SK-N-MC (cell line): ENCODE measurements at regions not wholly inside any gene's neighbourhood (a gene's known extent, or its start where the extent isn't known, plus 50 kb on each side); places are given as distances from the start of the nearest gene placed in this dataset.

Source experiments
- DNase-seq: peaks from one replicate; pipeline ENCODE4 v3.0.0-alpha.2; 2011; ENCODE audit warnings: low read depth, low spot score
- H3K27ac ChIP-seq: fragments of 200-600 bp; sonication (generic); 2 replicates; pipeline ENCODE4 v1.5.1; 2016; ENCODE audit warnings: mixed run types
- H3K36me3 ChIP-seq: fragments of 200-600 bp; sonication (generic); 2 replicates; pipeline ENCODE4 v1.6.1; 2017; ENCODE audit warnings: antibody characterized with exemption, low read length, mixed read lengths; ENCODE audit not compliant: insufficient read depth
- H3K4me3 ChIP-seq: fragments of 200-600 bp; sonication (generic); 2 replicates; pipeline ENCODE4 v1.5.1; 2016
- H3K9ac ChIP-seq: fragments of 200-600 bp; sonication (generic); 2 replicates; pipeline ENCODE4 v1.8.0; 2017; ENCODE audit warnings: mixed run types, mixed read lengths; ENCODE audit not compliant: insufficient read length
- H3K9me3 ChIP-seq: fragments of 200-600 bp; sonication (generic); 2 replicates; pipeline ENCODE4 v1.6.1; 2017; ENCODE audit warnings: low read depth, mild to moderate bottlenecking, antibody characterized with exemption, low read length, moderate library complexity, mixed read lengths
- EZH2 ChIP-seq: fragments of 200-600 bp; sonication (generic); IDR thresholded peaks from one replicate; pipeline ENCODE4 v1.6.1; 2017; ENCODE audit warnings: antibody characterized with exemption
- FOXP2 ChIP-seq: optimal IDR thresholded peaks from 2 replicates; pipeline ENCODE3; 2011; ENCODE audit warnings: mild to moderate bottlenecking, moderate library complexity; ENCODE audit not compliant: insufficient read depth; ENCODE audit errors: extremely low read length, control extremely low read depth
- POLR2AphosphoS5 ChIP-seq: IDR thresholded peaks from 2 replicates; pipeline ENCODE4 v1.6.1; 2012; ENCODE audit warnings: mild to moderate bottlenecking, low read depth, low read length, borderline replicate concordance

DNA sequence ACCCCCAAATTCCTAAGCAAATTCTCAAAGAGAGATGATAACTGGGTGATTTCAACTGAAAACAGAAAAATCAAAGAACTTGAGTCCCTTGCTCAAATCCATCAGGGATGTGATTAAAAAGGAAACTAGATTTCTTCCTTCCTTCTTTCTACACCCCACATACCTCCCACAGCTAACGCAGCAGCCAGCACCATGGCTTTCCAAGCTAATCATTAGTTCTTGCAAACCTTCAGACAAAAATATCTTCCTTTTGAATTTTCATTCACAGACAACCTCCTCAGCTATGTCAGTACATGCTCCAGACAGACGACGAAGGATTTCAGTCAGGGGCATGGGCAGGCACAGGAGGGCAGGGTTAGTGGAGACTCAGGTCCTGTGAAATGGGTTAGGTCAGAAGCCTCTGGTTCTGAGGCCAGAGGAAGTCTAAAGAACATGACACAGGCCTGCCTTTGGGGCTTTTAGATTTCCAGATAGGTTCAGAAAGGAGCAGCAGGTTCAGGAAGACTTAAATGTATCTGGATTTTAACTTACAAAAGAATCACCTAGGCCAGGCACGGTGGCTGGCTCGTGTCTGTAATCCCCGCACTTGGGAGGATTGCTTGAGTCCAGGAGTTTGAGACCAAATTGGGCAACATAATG, 173.7 kb upstream of the NFIB start:
- Histone ChIP-seq H3K9me3 (no peaks in the 10 kb centered on the region), H3K4me3 (no peak overlapping the region), H3K9ac (no peak overlapping the region), H3K36me3 (no peaks in the 10 kb centered on the region), H3K27ac (no peak overlapping the region)
- TF ChIP-seq POLR2AphosphoS5 (no peak), FOXP2 (no peak), EZH2 (no peak)
- no peak for DNase-seq

DNA sequence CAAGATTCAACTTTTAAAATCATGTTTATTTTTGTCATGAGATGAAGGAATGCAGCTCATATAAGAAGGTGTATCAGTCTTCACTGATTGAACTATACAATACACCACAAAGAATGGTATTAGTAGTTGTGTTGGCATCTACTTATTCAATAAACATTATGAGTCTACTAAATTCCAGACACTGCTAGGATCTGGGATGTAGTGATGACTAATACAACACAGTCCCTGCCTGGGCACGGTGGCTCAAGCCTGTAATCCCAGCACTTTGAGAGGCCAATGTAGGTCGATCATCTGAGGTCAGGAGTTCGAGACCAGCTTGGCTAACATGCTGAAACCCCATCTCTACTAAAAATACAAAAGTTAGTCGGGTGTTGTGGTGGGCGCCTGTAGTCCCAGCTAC, 171.4 kb upstream of the NFIB start:
- no peak for TF ChIP-seq FOXP2
- TF ChIP-seq POLR2AphosphoS5, result no peak
- no peak for TF ChIP-seq EZH2
- H3K4me3 ChIP-seq, result no peak overlapping the region
- H3K9me3 ChIP-seq, result no peaks in the 10 kb centered on the region
- no peak overlapping the region for H3K9ac ChIP-seq
- no peaks in the 10 kb centered on the region for H3K36me3 ChIP-seq
- H3K27ac ChIP-seq, result no peak overlapping the region
- DNase-seq, result no peak

DNA sequence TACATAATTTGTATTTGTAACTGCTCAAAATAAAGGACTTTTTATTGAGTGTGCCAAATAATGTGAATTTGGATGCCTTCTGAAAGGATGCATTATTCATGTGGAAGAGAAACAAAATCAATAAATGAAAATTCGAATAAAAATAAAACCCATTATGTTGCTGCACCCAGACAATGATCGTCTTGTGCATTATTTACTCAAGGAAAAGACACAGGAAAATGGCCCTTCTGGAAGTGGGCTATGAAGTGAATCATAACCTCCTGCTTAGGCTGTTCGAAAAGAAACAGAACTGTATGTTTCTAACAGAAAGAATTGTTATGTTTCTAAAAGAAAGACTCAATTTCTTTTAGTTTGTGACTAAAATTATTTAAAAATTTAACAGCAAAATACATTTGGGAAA, 168.9 kb upstream of the NFIB start:
- no peak for TF ChIP-seq POLR2AphosphoS5
- TF ChIP-seq EZH2, result no peak
- TF ChIP-seq FOXP2, result no peak
- Histone ChIP-seq H3K27ac (no peak overlapping the region), H3K9me3 (no peaks in the 10 kb centered on the region), H3K4me3 (no peak overlapping the region), H3K9ac (no peak overlapping the region), H3K36me3 (no peaks in the 10 kb centered on the region)
- DNase-seq, result no peak

DNA sequence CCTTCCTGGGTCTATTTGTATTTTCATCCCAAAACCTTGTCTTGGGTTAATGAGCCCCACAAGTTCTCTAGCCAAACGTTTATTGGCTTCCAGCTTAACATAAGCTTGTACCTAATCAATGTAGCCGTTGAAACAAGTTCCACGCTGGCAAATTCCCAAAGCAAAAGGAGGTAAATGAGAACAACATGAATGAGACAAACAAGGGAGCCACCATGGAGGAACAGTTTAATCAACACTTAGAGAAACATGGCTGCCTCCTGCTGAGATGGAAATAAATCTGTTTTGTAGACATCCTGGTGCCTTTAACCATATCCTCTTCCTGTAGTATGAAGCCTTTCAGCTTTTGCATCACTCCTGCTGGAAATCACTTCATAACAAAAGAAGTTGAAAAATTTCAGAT, 166.6 kb upstream of the NFIB start:
- peak overlapping the region; percentile 27; the same call in 1 of the 2 replicates for H3K4me3 ChIP-seq
- TF ChIP-seq EZH2, result no peak
- TF ChIP-seq POLR2AphosphoS5, result peak; percentile 27; the same call in 1 of the 2 replicates
- TF ChIP-seq FOXP2, result peak; percentile 45
- H3K27ac ChIP-seq, result peak overlapping the region; percentile 61
- DNase-seq, result peak; percentile 87
- H3K9me3 ChIP-seq, result no peaks in the 10 kb centered on the region
- no peak overlapping the region for H3K9ac ChIP-seq
- no peaks in the 10 kb centered on the region for H3K36me3 ChIP-seq

DNA sequence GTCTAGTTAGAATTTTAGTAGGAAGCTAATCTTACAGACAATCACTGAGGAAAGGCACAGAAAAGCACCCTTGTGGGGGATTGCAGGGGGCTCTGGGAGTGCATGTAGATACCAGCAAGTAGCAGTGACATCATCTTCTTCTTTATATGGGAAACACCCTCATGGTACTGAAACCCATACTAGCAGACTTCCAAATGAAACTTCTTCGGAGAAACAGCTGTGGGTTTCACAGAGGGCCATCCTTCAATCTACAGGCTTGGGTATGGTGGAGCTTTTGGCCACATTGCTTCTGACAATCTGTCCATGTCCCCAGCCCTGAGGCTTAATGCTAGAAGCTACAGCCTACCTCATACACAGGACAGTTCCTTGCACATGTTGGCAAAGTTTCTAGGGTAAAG, 165.2 kb upstream of the NFIB start:
- H3K36me3 ChIP-seq, result no peaks in the 10 kb centered on the region
- DNase-seq, result no peak
- peak overlapping the region; percentile 74 for H3K27ac ChIP-seq
- H3K9me3 ChIP-seq, result no peaks in the 10 kb centered on the region
- H3K4me3 ChIP-seq, result no peak overlapping the region
- TF ChIP-seq POLR2AphosphoS5, result no peak
- TF ChIP-seq FOXP2, result no peak
- no peak for TF ChIP-seq EZH2
- H3K9ac ChIP-seq, result no peak overlapping the region

DNA sequence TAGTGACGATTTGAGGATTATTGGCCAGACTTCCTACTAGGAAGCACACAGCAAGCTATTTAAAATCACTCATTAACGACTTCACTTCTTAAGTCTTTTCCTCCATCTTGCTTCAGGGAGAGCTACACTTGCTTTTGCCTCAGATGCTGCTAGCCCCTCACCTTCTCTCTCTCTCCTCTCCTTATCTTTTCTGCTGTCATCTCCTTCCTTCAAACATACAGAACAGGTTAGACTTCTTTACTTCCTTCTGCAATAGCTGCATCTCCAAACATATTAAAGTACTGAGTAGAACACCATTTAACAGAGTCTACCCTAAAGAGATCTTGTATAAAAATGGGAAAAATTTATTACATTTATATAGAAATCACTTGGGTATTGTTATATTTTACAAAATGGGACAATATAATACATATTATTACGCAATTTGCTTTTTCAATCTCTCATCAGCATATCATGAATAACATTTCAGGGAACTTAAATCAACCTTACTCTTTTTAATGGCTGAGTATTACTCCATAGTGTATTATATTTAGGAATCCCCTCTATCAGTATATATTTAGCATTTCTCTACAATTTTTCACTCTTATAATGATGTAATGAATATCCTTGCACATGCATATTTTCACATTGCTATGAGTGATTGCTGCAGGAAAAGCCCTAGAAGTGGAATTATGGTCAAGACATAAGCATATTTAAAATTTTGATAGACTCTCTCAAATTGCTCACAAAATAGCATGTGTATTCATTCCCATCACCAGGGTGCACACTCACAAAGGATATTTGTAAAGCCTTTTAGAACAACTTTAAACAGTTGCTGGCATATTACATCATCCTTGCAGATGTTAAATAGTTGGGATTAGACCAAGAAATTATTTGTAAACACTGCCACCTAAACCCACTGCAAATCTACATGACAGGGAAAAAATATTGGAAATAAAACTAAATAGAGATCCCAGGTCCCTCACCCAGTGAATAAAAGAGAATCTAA, 164.5 kb upstream of the NFIB start:
- Histone ChIP-seq H3K36me3 (no peaks in the 10 kb centered on the region), H3K9me3 (no peaks in the 10 kb centered on the region), H3K9ac (no peak overlapping the region), H3K4me3 (no peak overlapping the region), H3K27ac (peak overlapping the region; percentile 74)
- DNase-seq, result peak; percentile 72
- TF ChIP-seq POLR2AphosphoS5, result no peak
- no peak for TF ChIP-seq EZH2
- no peak for TF ChIP-seq FOXP2

DNA sequence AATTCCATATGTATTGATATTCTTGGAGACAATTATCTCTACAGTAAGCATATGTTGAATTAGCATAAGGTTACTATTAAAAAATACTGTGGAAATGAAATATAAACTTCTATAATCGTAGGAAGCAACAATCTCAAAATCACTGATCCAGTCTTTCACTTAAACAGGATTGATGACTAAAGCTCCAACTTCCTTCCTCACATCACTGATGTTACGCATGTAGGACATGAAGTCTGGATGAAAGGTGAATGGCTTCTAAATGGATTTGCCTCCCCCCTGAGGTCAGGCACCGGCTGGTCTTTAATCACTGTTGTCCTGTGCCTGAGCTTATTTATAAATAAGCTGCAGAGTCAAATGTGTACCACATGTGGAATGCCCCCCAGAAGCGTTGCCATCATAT, 157.1 kb upstream of the NFIB start:
- Histone ChIP-seq H3K4me3 (no peak overlapping the region), H3K36me3 (no peaks in the 10 kb centered on the region), H3K27ac (no peak overlapping the region), H3K9me3 (no peaks in the 10 kb centered on the region), H3K9ac (no peak overlapping the region)
- TF ChIP-seq FOXP2, result no peak
- no peak for TF ChIP-seq POLR2AphosphoS5
- no peak for TF ChIP-seq EZH2
- DNase-seq, result no peak

DNA sequence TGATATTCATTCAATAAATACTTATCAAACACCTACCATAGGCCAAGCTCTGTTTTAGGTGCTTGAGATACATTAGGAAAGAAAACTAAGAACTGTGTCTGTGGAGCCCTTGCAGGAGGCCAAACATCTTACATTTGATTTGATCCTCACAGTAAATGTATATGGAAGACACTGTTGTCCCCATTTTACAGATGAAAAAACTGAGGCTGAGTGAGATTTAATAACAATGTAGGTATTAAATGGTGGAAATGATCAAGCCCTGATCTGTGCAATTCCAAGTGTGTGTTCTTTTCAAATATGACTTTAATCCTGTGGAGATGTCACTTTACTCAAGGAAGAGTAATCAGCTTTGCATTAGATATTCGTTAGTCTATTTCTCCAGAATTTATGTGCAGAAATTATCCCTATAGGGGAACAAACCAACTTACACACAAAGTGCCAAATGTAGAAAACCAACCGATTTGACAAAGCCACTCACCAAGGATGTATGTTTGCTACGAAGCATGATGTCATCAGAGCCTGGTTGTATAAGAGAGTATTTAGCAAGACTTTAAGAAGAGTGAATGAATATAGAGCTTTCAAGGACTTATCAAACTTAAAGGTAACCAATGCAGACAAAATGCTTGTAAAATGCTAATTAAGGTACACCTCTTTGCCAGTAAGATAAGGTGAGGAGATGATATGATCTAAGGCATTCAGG, 153.9 kb upstream of the NFIB start:
- no peak for TF ChIP-seq EZH2
- TF ChIP-seq POLR2AphosphoS5, result no peak
- no peak for TF ChIP-seq FOXP2
- Histone ChIP-seq H3K9ac (no peak overlapping the region), H3K9me3 (no peaks in the 10 kb centered on the region), H3K27ac (no peak overlapping the region), H3K36me3 (no peaks in the 10 kb centered on the region), H3K4me3 (no peak overlapping the region)
- DNase-seq, result no peak
